SK-N-SH treated with all-trans-retinoic acid at 6 μM for 48 hours (cell line): ENCODE measurements at regions not wholly inside any gene's neighbourhood (a gene's known extent, or its start where the extent isn't known, plus 50 kb on each side); places are given as distances from the start of the nearest gene placed in this dataset.

ENCODE experiments used
- ARNTL ChIP-seq: fragments of 450-650 bp; formaldehyde crosslinking; IDR thresholded peaks from 2 replicates; pipeline ENCODE4 v1.5.0; 2020; ENCODE audit warnings: low read depth, mild to moderate bottlenecking, moderate library complexity, borderline replicate concordance
- BACH2 ChIP-seq: fragments of 250-450 bp; sonication (Bioruptor Pico); IDR thresholded peaks from 2 replicates; pipeline ENCODE4 v1.9.0; 2021; ENCODE audit warnings: mild to moderate bottlenecking, borderline replicate concordance
- CREB5 ChIP-seq: fragments of 250-450 bp; sonication (Bioruptor Pico); IDR thresholded peaks from 2 replicates; pipeline ENCODE4 v1.5.1; 2020; ENCODE audit warnings: low read depth, mild to moderate bottlenecking, moderate library complexity
- ESRRG ChIP-seq: fragments of 250-450 bp; sonication (Bioruptor Pico); IDR thresholded peaks from 2 replicates; pipeline ENCODE4 v1.6.1; 2021; ENCODE audit warnings: mild to moderate bottlenecking
- OSR1 ChIP-seq: fragments of 250-450 bp; sonication (Bioruptor Pico); IDR thresholded peaks from 2 replicates; pipeline ENCODE4 v1.8.0; 2022; ENCODE audit warnings: moderate library complexity, mild to moderate bottlenecking, inconsistent platforms
- PATZ1 ChIP-seq: fragments of 250-450 bp; sonication (Bioruptor Pico); IDR thresholded peaks from 2 replicates; pipeline ENCODE4 v1.8.0; 2020; ENCODE audit warnings: mild to moderate bottlenecking, moderate library complexity, borderline replicate concordance
- RARB ChIP-seq: fragments of 250-450 bp; sonication (Bioruptor Pico); IDR thresholded peaks from 2 replicates; pipeline ENCODE4 v1.8.0; 2021; ENCODE audit warnings: mild to moderate bottlenecking, moderate library complexity
- ZFP30 ChIP-seq: fragments of 450-650 bp; formaldehyde crosslinking; IDR thresholded peaks from 2 replicates; pipeline ENCODE4 v1.5.0; 2022; ENCODE audit warnings: mild to moderate bottlenecking, moderate library complexity
- ZNF8 ChIP-seq: fragments of 450-650 bp; formaldehyde crosslinking; IDR thresholded peaks from 2 replicates; pipeline ENCODE4 v1.5.0; 2020; ENCODE audit warnings: mild to moderate bottlenecking, moderate library complexity
- TF ChIP-seq, protein P1 (sequence below): fragments of 250-450 bp; sonication (Bioruptor Pico); IDR thresholded peaks from 2 replicates; pipeline ENCODE4 v1.5.1; 2021; ENCODE audit warnings: mild to moderate bottlenecking, moderate library complexity

DNA sequence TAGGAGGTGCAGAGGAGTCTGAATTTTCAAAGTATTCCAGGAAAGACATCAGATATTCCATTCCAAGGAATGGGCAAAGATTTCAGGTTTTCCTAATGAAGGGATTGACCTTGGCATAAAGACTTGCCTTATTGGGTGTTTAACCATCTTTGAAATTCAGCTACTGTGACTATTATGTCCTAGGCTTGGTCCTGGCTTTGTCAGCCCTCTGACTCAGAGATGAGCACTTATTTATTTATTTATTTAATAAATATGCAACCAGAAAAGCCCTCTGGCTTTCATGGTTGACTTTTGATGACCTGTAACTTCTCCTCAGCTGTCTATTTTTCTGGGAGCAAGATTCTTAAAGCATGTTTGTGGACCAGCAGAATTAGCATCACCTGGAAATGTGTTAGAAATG, 455.1 kb downstream of the KIF2B start:
- TF ChIP-seq CREB5 (CRISPR knock-in tag) = no peak
- no peak for TF ChIP-seq BACH2 (CRISPR knock-in tag)
- no peak for TF ChIP-seq ARNTL
- no peak for TF ChIP-seq OSR1 (CRISPR knock-in tag)
- no peak for TF ChIP-seq ZNF8 (CRISPR knock-in tag)
- TF ChIP-seq, protein P1, sequence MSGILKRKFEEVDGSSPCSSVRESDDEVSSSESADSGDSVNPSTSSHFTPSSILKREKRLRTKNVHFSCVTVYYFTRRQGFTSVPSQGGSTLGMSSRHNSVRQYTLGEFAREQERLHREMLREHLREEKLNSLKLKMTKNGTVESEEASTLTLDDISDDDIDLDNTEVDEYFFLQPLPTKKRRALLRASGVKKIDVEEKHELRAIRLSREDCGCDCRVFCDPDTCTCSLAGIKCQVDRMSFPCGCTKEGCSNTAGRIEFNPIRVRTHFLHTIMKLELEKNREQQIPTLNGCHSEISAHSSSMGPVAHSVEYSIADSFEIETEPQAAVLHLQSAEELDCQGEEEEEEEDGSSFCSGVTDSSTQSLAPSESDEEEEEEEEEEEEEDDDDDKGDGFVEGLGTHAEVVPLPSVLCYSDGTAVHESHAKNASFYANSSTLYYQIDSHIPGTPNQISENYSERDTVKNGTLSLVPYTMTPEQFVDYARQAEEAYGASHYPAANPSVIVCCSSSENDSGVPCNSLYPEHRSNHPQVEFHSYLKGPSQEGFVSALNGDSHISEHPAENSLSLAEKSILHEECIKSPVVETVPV = no peak
- TF ChIP-seq ZFP30 (CRISPR knock-in tag) = no peak
- TF ChIP-seq RARB (CRISPR knock-in tag) = no peak
- TF ChIP-seq ESRRG (CRISPR knock-in tag) = no peak
- no peak for TF ChIP-seq PATZ1 (CRISPR knock-in tag)
